PC-3 (cell line): ENCODE measurements at regions not wholly inside any gene's neighbourhood (a gene's known extent, or its start where the extent isn't known, plus 50 kb on each side); places are given as distances from the start of the nearest gene placed in this dataset.

Experiments
- CTCF ChIP-seq: fragments of 300-600 bp; sonication (generic); conservative IDR thresholded peaks from 2 replicates; pipeline ENCODE4 v1.5.1; 2017; ENCODE audit warnings: antibody characterized with exemption, low read depth, mild to moderate bottlenecking, low read length
- EZH2 ChIP-seq: fragments of 300-600 bp; sonication (generic); IDR thresholded peaks from one replicate; pipeline ENCODE4 v1.6.1; 2017; ENCODE audit warnings: antibody characterized with exemption, mild to moderate bottlenecking, low read length; ENCODE audit not compliant: unreplicated experiment
- EZH2phosphoT487 ChIP-seq: fragments of 300-600 bp; sonication (generic); IDR thresholded peaks from 2 replicates; pipeline ENCODE4 v1.6.1; 2018; ENCODE audit warnings: mild to moderate bottlenecking, antibody characterized with exemption, low read length, borderline replicate concordance

GRCh38 chr3:14277557-14277956 is 98.9 kb downstream of the LSM3 start:
- TF ChIP-seq CTCF (no peak), EZH2phosphoT487 (no peak), EZH2 (no peak)
